HEK293T (cell line): ENCODE measurements at regions not wholly inside any gene's neighbourhood (a gene's known extent, or its start where the extent isn't known, plus 50 kb on each side); places are given as distances from the start of the nearest gene placed in this dataset.
"Not testable (repeated sequence)": the region's sequence is repeated elsewhere in the genome, so short reads cannot be mapped to it uniquely, and the experiment has no call there.

Experiments used
- CTCF ChIA-PET: fragments of 350-600 bp; formaldehyde crosslinking; extraction: SDS; loops from one replicate; lab custom pipeline; 2021; ENCODE audit warnings: antibody characterized with exemption, inconsistent platforms; lab: Yijun Ruan, JAX
- POLR2A ChIA-PET: fragments of 350-600 bp; formaldehyde crosslinking; extraction: SDS; loops from one replicate; lab custom pipeline; 2020; ENCODE audit warnings: antibody characterized with exemption, inconsistent platforms; lab: Yijun Ruan, JAX
- DNase-seq: peaks from one replicate; pipeline ENCODE4 v3.0.0; 2012; ENCODE audit warnings: mixed read lengths; ENCODE audit errors: extremely low spot score
- ARNT ChIP-seq: fragments of 450-650 bp; IDR thresholded peaks from 2 replicates; pipeline ENCODE4 v1.6.1; 2017; ENCODE audit warnings: mild to moderate bottlenecking
- BHLHE40 ChIP-seq: fragments of 450-650 bp; IDR thresholded peaks from 2 replicates; pipeline ENCODE4 v1.6.1; 2016; ENCODE audit warnings: mild to moderate bottlenecking, moderate library complexity, borderline replicate concordance
- CTBP1 ChIP-seq: fragments of 450-650 bp; IDR thresholded peaks from 2 replicates; pipeline ENCODE4 v1.6.1; 2016; ENCODE audit warnings: borderline replicate concordance
- ELF4 ChIP-seq: fragments of 450-650 bp; IDR thresholded peaks from 2 replicates; pipeline ENCODE4 v1.6.1; 2017; ENCODE audit warnings: antibody characterized with exemption
- FOXA1 ChIP-seq: fragments of 450-650 bp; IDR thresholded peaks from 2 replicates; pipeline ENCODE4 v1.6.1; 2016; ENCODE audit warnings: mild to moderate bottlenecking
- FOXK2 ChIP-seq: fragments of 450-650 bp; IDR thresholded peaks from 2 replicates; pipeline ENCODE4 v1.6.1; 2016; ENCODE audit warnings: mild to moderate bottlenecking
- FOXM1 ChIP-seq: fragments of 450-650 bp; IDR thresholded peaks from 2 replicates; pipeline ENCODE4 v1.6.1; 2017; ENCODE audit warnings: mild to moderate bottlenecking, borderline replicate concordance
- HDGF ChIP-seq: fragments of 450-650 bp; IDR thresholded peaks from 2 replicates; pipeline ENCODE4 v1.6.1; 2017; ENCODE audit warnings: antibody characterized with exemption, borderline replicate concordance
- L3MBTL2 ChIP-seq: fragments of 450-650 bp; conservative IDR thresholded peaks from 2 replicates; pipeline ENCODE4 v1.6.1; 2016; ENCODE audit warnings: mild to moderate bottlenecking
- LEF1 ChIP-seq: fragments of 450-650 bp; IDR thresholded peaks from 2 replicates; pipeline ENCODE4 v1.6.1; 2017; ENCODE audit warnings: mild to moderate bottlenecking, borderline replicate concordance
- NFRKB ChIP-seq: fragments of 450-650 bp; IDR thresholded peaks from 2 replicates; pipeline ENCODE4 v1.6.1; 2016; ENCODE audit warnings: mild to moderate bottlenecking, moderate library complexity
- PKNOX1 ChIP-seq: fragments of 450-650 bp; IDR thresholded peaks from 2 replicates; pipeline ENCODE4 v1.6.1; 2016
- SP1 ChIP-seq: fragments of 450-650 bp; IDR thresholded peaks from 2 replicates; pipeline ENCODE4 v1.6.1; 2017
- SUZ12 ChIP-seq: fragments of 450-650 bp; IDR thresholded peaks from 2 replicates; pipeline ENCODE4 v1.6.1; 2016; ENCODE audit warnings: mild to moderate bottlenecking
- TARDBP ChIP-seq: fragments of 450-650 bp; IDR thresholded peaks from 2 replicates; pipeline ENCODE4 v1.6.1; 2016
- ZNF384 ChIP-seq: fragments of 450-650 bp; IDR thresholded peaks from 2 replicates; pipeline ENCODE4 v1.6.1; 2016

- CTCF ChIA-PET, POLR2A ChIA-PET, DNase-seq: not testable (repeated sequence)
Measured at GRCh38 chr10:77740396-77740795, 102.8 kb upstream of the KCNMA1 start.

- POLR2A ChIA-PET, result no interaction called here
Measured at GRCh38 chr10:77738496-77739158, 101.0 kb upstream of the KCNMA1 start.

GRCh38 chr10:77737608-77738007 lies 100.0 kb upstream of the KCNMA1 start:
- POLR2A ChIA-PET, result no interaction called here

More at GRCh38 chr10:77738496-77739158, 101.0 kb upstream of the KCNMA1 start:
- CTCF ChIA-PET, result interaction anchor here (0.8 kb wide), 1 partner anchor 19 kb away, joined by 3 read pairs; no protein-coding TSS in a partner anchor
- TF ChIP-seq NFRKB (no peak), ARNT (no peak), FOXA1 (no peak), L3MBTL2 (no peak), ZNF384 (no peak), HDGF (no peak), BHLHE40 (no peak), LEF1 (no peak), ELF4 (no peak), CTBP1 (no peak), SUZ12 (no peak), TARDBP (no peak), SP1 (no peak), FOXK2 (no peak)
- no peak for DNase-seq

GRCh38 chr10:77735136-77735535 lies 97.5 kb upstream of the KCNMA1 start:
- DNase-seq, POLR2A ChIA-PET: not testable (repeated sequence)
- CTCF ChIA-PET, result interaction anchor here (0.5 to 1.0 kb wide), 3 partner anchors 13 to 24 kb away, joined by 3 read pairs; no protein-coding TSS in a partner anchor

More at GRCh38 chr10:77737608-77738007, 100.0 kb upstream of the KCNMA1 start:
- no peak for DNase-seq
- TF ChIP-seq TARDBP, result no peak
- TF ChIP-seq ARNT, result no peak
- TF ChIP-seq FOXM1, result no peak
- TF ChIP-seq SP1, result no peak
- no peak for TF ChIP-seq FOXK2
- no peak for TF ChIP-seq PKNOX1
- CTCF ChIA-PET, result interaction anchor here (0.8 kb wide), 1 partner anchor 18 kb away, joined by 3 read pairs; no protein-coding TSS in a partner anchor

GRCh38 chr10:77732213-77733003 lies 94.8 kb upstream of the KCNMA1 start:
- TF ChIP-seq NFRKB (no peak), ZNF384 (no peak), HDGF (no peak), CTBP1 (no peak)
- POLR2A ChIA-PET, result no interaction called here
- CTCF ChIA-PET, result no interaction called here

GRCh38 chr10:77727481-77727880 lies 89.9 kb upstream of the KCNMA1 start:
- CTCF ChIA-PET, result no interaction called here
- no peak for TF ChIP-seq ZNF384
- no peak for TF ChIP-seq CTBP1
- no peak for TF ChIP-seq ELF4
- TF ChIP-seq FOXK2, result no peak
- TF ChIP-seq PKNOX1, result no peak
- no peak for TF ChIP-seq ARNT
- TF ChIP-seq FOXM1, result no peak
- no peak for TF ChIP-seq SUZ12
- no peak for TF ChIP-seq FOXA1
- no peak for TF ChIP-seq TARDBP
- TF ChIP-seq BHLHE40, result no peak
- no peak for TF ChIP-seq NFRKB
- no peak for DNase-seq
- POLR2A ChIA-PET, result no interaction called here

More at GRCh38 chr10:77732213-77733003, 94.8 kb upstream of the KCNMA1 start:
- DNase-seq, result no peak

GRCh38 chr10:77726732-77727131 lies 89.1 kb upstream of the KCNMA1 start:
- POLR2A ChIA-PET, result no interaction called here
- DNase-seq, result no peak
- TF ChIP-seq ELF4 (no peak), LEF1 (no peak), BHLHE40 (no peak), FOXA1 (no peak), NFRKB (no peak), FOXK2 (no peak)
- CTCF ChIA-PET, result no interaction called here

GRCh38 chr10:77726301-77726700 lies 88.7 kb upstream of the KCNMA1 start:
- POLR2A ChIA-PET, result no interaction called here
- DNase-seq, result no peak
- CTCF ChIA-PET, result no interaction called here
- TF ChIP-seq ELF4, result no peak
- no peak for TF ChIP-seq ZNF384
- no peak for TF ChIP-seq PKNOX1
- no peak for TF ChIP-seq BHLHE40
- TF ChIP-seq FOXA1, result no peak
- no peak for TF ChIP-seq TARDBP
- TF ChIP-seq NFRKB, result no peak
- no peak for TF ChIP-seq SUZ12
- no peak for TF ChIP-seq ARNT
- TF ChIP-seq LEF1, result no peak
- no peak for TF ChIP-seq L3MBTL2
- no peak for TF ChIP-seq CTBP1
- TF ChIP-seq FOXM1, result no peak
- no peak for TF ChIP-seq FOXK2
- TF ChIP-seq SP1, result no peak
- TF ChIP-seq HDGF, result no peak
